Hematopoietic multipotent progenitor cell treated with erythropoietin and hydrocortisone succinate and interleukin-3 and kit ligand, for 17 days (in vitro differentiated cells): ENCODE measurements at regions not wholly inside any gene's neighbourhood (a gene's known extent, or its start where the extent isn't known, plus 50 kb on each side); places are given as distances from the start of the nearest gene placed in this dataset.

Experiments used
- DNase-seq: peaks from one replicate; pipeline ENCODE4 v3.0.0-alpha.2; 2015; ENCODE audit warnings: low spot score

DNA sequence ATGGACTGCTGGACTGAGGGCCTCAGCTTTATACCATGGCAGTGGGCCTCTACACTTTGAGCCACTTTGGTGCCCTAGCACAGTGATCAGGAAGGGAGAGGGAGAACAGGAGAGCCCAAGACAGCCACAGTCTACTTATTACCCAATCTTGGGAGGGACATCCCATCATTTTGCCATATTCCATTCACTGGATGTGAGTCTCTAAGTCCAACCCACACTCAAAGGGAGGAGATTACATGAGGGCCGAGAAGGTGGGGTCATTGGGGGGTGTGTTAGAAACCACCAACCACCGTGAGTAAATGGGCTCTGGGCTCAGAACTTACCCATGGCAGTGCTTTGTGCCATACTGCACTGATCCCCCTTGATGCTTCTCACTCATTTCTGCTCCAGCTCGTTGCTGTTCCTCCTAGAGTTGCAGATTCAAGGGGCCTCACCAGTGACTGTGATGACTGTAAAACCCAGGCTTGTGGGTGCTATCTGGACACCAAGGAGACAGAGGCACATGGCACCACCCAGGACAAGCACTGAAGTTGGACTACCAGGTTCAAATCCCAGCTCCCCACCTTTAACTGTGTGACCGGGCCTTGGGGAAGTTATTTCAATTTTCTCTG, 97.6 kb upstream of the RAB6C start:
- no peak for DNase-seq

DNA sequence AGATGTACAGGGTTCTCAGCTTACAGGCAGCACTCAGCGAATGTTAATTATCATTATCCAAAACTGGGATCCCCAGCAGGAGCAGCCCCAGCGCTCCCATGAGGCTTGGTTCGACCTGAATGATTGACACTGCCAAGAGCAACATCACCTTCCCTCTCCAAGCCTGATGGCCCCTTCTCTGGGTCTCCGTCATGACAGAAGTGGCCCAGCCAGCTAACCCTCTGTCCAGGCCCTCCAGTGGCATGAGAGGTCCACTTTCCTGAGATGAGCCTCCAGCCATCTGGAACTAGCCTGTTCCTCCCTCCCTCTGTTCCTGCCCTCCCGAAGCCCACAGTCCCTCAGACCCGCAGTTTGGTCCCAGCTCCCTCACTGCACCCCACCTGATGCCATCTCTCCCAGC, 97.0 kb upstream of the RAB6C start:
- DNase-seq = no peak

DNA sequence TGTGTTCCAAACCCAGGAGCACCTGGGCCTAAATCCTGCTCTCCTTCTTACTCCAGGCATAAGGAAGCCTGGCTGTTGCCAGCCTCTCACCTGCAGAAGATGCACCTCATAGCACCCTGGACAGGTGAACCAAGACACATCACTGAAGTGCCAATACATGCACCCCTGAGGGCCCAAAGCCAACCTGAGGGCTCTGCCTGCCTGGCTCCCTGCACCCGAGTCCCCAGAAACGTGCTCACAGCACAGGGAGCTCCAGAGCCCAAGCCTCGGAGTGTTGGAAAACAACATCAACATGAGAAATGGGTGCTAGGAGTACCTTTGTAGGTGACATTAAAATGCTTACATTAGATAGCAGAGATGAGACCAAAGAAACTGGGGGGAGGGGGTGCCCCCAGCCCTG, 96.3 kb upstream of the RAB6C start:
- no peak for DNase-seq

DNA sequence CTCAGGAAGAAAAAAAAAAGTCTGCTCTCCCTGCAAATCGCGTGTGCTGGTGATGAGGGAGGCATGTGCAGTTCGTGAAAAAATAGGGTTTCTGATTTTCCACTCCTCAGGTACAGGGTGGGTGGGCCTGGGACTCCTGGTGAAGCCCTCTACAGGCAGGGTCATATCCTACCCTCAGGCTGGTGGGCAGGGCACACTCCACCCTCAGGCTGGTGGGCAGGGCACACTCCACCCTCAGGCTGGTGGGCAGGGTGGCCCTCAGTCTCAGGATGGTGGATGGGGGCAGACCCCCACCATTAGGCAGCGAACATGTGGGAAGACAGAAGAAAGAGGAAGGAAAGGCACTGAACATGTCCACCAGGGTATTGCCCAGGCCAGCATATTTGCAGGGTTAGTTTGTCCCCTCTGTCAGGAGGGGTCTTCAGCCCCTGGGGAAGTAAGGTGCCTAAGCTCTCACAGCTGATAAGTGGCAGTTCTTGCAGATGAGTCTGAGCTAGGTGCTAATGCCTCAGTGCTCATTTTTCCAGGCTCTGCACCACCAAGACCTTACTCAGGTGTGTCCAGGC, 95.2 kb upstream of the RAB6C start:
- DNase-seq = no peak

DNA sequence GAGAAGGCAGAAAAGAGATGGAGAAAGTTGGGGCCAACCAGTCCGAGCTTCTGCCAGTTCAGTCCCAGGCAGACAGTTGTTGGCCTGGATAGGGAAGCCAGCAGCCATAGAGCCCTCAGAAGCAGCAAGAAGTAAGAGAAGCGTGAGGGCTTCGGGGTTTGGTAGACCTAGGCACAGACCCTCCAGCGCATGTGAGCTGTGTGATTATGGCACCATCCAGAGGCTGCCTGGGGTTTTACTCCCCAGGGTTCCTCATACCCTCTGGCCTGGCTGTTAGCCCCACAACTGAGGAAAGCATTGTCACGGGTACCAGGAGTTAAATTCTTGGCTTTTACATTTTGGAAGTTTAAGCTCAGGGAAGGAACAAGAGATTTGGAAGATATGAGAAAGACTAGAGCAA, 93.7 kb upstream of the RAB6C start:
- no peak for DNase-seq

DNA sequence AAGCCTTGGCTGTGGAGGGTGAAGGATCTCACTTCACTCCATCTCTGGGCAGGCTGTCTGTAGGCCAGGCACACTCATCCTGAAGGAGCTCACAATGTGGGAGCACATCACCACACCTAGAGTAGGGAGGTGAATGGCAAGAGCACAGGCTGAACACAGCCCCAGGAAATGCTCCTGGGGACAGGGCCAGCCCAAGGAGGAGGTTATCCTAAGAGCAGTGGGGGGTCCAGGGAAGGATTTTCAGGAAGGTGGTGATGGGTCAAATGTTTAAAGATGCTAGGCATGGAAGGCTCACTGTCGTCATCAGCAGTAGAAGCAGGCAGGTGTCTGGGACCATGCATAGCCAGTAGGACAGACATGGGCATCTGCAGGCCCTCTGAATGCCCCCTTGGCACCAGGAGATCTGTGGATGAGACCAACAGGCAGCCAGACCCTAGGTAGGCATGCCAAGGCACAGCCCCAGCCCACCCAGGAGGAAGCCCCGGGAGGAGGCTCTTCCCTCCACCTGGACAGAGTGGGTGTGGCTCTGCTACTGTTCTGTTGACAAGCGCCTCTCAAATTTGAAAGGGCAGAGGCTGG, 91.7 kb upstream of the RAB6C start:
- DNase-seq = no peak

DNA sequence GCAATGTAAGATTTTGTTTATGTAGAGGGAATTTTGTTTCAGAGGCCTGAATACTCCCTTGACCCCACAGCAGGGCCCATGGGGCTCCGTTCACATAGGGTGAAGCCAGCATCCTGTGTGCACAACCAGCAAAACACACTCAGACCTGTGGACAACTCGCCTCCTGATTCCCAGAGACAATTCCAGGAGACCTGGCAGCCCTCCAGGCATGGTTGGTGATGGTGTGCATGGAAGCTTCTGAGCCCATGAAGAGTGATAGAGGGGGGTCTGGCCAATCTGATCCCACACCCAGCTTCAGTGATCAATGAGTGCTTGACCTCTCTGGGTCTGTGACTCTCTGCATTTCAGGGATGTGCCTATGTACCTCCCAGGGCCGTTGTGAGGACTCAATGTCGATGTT, 91.0 kb upstream of the RAB6C start:
- DNase-seq = no peak

DNA sequence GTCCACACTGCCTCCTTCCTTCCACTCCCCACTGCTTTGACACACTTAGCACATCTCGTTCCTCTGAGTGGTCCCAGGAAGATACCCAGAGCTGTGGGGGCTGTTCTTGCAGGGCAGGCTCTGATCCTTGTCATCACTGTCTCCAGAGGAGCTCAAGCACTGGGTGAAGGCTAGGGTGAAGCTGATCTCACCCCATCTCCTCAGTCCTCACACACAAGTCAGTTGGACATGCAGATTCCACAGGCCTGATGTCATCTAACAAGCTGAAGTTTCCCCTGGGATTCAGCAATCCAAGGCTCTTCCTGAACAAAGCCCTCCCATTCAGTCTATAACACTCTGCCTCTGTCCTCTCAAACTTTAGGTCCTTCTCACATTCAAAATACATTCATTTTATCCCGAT, 90.6 kb upstream of the RAB6C start:
- no peak for DNase-seq

DNA sequence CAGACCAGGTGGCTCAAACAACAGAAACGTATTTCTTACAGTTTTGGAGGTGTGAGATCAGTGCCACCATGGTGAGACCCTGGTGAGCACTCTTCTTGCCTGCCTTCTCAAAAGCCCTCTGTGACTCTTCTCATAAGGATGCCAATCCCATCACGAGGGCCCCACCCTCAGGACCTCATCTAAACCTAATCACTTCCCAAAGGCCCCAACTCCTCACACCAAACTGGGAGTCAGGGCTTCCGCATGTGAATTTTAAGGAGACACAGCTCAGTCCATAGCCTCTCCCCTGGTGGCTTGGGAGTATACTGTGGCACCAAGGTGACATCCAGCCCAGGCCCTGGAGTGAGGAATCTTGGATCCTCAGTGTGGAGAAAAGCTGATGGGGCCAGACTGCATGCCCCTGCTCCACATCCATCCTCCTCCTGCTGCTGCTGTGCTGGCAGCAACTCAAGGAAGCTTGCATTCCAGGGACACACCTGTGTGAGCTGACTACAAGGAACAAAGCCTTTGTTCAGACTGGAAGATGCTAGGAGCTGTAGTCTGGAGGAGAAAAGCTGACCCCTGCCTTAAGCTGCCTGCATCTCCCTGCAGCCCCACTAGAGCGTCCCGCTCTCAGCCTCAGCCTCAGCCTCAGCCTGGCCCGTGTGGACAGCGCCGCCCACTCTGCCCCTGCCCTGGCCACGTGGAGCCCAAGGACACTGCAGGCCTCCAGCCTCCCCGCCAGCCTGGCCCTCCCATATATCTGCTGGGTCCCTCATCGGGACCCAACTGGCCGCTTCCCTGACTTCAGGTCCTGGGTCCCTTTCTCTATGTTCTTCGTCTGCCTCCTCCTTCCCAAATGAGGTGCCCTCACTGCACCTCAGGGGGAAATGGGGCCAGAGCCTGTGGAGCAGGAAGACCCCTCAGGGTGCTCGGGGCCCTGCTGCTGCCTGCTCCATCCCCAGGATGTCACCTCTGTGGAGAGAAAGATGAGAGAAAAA, 87.8 kb upstream of the RAB6C start:
- no peak for DNase-seq

DNA sequence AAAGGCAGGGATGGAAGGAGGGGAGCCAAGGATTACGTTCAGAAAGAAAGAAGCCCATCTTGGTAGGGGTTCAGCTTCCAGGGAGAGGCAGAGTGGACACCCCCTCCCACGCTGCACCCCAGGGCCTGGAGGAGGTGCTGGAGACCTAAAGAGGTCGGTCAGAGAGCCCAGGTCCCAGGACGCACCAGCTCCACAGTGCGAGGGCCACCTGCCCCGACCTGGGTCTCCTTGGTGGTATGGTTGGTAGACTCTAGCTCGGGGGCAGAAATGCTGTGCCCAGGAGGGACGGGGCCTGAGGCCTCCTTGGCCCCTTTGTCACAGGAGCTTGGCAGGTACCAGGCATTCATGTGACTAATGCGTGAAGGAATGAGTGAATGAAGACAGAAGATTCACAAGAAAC, 87.1 kb upstream of the RAB6C start:
- DNase-seq = no peak

DNA sequence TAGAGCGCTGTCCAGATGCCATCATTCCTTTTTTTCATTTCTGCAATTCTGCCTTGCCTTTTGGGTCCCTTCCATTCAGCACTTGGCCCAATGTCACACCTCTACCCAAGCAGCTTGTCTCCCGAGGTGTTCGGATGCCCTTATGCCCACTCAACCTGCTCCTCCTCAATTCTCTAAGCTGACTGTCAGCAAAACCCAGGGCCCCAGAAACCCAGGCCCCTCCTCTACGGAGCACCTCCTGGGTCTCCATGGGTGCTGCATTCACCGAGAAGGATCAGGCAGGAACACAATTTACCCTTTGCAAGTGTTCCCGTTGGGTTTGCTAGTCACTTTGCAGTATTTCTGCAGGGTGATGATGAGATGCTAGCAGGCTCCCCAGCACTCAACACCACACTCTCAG, 86.7 kb upstream of the RAB6C start:
- DNase-seq = no peak

DNA sequence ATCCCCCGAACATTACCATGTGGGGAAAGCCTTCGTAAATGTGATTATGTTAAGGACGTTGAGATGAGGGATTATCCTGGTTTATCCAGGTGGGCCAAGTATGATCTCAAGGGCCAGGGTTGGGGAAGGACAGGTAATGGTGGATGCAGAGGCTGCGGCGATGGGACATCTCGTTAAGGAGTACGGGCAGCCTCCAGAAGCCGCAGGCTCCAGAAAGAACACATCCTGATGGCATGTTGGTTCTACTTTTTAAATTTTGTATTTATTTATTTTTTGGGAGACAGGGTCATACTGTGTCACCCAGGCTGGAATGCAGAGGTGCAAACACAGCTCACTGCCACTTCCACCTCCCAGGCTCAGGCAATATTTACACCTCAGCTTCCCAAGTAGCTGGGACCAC, 86.2 kb upstream of the RAB6C start:
- no peak for DNase-seq

DNA sequence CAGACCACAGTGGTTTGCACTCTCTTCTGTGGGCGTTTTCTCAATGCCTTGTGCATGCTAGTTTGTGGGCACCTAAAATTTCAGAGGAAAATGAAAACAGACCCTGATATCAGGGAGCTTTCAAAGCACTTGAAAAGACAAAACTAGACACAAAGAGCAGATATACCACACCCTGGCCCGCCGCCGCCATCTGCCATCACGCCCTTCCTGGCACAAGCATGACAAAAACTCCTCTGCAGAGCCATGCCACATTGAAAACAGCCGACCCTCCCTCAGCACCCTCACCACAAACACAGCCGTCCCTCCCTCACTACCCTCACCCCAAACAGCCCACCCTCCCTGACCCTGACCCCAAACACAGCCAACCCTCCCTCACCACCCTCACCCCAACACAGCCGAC, 84.8 kb upstream of the RAB6C start:
- DNase-seq = no peak

DNA sequence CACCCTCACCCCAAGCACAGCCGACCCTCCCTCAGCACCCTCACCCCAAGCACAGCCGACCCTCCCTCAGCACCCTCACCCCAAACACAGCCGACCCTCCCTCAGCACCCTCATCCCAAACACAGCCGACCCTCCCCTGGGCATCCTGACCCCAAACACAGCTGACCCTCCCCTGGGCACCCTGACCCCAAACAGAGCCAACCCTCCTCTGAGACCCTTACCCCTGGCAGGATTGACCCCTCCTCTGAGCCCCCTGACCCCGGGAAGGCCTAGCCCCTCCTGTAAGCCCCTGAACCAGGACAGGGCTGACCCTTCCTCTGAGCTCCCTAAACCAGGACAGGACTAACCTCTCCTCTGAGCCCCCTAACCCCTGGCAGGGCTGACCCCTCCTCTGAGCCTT, 84.4 kb upstream of the RAB6C start:
- no peak for DNase-seq

DNA sequence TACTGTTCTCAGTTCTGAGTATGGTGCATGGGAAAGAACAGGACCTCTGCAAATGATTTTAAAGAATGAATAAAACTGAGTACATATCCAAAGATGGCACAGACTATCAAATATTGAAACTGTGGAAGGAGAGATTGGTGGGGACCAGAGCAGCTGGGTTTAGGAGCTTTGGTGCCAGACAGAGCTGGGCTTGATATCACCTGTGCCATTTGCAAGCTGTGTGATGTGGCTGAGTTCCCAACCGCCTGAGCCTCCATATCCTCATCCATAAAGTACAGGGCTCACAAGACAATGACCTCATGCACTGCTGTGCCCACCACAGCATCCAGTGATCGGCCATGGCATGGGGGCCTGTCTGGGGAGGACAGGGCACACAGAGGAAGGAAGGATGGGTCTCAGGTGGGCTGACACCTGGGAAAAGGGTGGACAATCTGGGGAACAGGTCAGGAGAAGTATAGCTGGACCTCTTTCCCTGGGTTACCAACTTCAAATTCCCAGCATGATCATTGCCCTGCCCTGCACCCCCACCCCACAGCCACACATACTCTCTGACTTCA, 83.9 kb upstream of the RAB6C start:
- no peak for DNase-seq

DNA sequence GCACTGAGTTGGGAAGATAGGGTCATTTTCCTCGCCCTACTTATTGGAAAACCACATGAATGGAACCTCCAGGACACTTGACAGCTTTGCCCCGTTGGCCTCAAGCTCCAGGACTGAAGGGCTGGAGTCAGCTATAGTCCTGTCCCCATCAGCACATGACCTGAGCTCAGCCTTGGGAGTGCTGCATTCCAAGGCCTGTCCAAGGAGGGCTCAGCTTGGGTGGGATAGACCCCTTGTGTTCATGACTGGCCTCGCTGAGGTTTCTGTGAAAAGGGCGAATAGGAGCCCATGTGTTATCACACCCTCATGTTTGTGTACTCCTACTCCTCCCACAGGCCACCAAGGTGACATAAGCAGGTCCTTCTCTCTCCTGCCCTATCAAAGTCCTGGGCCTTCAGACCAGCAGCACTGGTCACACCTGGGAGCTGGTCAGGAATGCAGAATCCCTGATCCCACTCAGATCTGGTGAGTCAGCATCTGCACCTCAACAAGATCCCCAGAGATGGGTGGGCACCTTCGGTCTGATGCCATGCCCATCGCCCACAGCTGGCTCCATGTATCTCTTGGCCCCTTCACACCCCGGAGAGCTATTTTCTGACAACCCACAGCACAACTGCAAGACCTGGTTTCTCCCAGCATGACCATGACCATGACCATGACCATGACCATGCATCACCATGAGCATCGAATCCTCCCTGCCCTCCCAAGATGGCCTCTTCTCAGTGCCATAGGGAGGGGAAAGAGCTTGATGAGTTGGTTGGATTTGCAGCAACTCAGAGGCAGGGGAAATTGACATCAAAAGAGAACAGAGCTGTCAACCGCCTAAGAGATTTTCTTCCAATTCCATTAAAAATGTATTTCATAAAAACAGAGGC, 83.0 kb upstream of the RAB6C start:
- DNase-seq = no peak

DNA sequence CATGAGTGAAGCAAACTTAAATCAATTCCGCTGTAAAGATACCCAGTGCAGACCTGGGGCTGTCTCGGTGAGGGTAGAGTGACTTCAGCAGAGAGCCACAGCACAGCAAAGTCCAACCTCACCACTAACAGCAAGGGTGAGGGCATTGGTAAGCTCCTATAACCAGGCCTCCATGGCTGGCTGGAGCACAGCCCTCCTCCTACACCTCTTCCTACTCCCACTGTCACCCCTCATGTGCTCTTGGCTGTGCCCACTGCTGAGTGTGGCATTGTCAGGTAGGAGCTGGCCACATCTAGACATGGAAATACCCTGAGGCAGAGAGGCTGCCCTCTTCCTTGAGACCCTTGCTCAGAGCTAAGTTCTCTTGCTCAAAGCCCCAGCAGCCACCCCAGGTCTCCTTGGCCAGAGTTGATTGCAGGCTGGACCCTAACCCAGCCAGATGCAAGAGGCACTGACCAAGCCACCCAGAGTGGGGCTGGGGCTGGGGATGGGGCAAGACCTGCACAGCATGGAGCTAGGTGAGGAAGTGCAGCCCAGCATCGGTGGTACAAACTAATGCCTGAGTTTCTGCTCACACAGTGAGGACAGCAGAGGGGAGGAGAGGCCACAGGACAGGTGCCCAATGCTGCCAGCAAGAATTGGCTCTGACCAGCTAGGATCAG, 77.6 kb upstream of the RAB6C start:
- DNase-seq = no peak

DNA sequence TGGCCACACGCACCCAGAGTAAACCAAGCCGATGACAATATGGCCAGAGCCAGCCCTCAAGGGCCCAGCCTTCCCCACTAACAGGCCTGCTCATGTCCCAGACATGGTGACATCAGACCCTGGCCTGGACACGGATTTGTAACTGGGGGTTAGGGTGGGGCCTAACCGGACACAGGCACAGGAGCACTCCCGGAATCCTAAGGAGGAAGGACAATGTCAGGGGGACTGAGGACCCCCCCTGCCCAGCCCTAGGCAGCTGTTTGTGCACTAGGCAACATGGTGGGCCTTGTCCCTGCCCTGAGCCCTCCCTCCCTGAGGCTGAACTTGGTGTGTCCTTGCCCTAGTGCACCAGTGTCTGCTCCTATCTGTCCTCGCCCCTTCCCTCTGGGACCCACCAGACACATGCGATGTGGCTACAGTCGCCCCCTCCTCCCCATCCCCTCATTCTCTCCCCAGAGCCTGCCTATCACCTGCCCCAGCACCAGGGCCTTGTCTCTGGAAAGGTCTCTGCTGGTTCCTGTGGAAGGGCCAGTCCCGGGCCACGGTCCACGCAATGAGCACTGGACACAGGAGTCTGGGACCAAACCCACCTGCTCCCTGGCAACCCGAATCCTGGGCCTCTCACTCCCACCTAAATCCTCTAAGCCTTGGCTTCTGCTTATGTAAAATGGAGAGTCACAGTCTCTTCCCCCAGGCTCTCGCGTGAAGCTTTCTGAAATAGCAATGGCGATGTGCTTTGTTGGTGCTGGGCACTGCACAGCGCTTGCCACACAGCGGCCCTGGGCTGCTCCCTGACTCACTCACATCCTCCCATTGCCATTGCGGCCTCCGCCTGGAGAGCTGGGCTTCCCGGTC, 76.5 kb upstream of the RAB6C start:
- DNase-seq = no peak

DNA sequence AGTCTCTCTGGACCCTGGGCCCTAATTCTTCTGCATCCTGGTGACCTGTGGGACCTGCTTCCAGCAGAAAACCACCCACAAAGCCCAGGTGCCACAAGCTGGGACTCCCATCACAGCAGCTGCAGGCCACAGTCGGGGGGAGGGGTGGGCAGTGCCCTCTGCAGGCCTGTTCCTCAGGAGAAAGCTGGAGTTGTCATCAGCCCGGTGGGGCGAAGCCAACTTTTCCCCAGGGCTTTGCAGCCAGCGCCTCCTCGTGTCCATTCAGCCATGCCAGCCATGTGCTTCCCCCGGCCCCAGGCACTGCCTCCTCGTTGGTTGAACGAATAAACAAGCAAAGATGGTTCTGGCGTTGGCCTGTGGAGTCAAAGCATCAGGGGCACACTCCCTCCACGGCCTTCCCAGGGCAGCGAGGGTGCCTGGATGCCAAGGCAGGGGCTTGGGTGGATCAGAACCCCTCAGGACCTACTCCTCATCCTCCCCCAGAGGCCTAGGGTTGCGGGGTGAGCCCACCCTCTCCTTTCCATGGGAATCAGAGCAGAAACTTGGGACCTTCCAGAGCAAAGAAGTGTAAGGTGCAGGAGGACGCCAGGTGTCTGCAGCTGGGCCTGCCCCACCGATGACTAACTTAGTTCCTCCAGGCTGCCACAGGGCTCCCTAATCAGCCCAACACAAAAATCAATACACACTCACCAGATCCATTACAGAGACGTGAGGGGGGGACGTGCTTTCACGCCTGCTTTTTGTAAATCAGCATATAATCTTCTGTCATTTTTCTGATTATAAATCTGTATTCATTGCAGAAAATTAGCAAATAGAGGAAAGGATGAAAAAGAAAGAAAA, 75.7 kb upstream of the RAB6C start:
- DNase-seq = no peak
